GM12874 (cell line): ENCODE measurements at regions not wholly inside any gene's neighbourhood (a gene's known extent, or its start where the extent isn't known, plus 50 kb on each side); places are given as distances from the start of the nearest gene placed in this dataset.

Experiments used
- TF ChIP-seq, protein P1 (sequence below): IDR thresholded peaks from 2 replicates; pipeline ENCODE4 v1.5.1; 2011; ENCODE audit warnings: low read depth, mild to moderate bottlenecking, control low read depth, low read length, moderate library complexity; ENCODE audit not compliant: insufficient read depth

DNA sequence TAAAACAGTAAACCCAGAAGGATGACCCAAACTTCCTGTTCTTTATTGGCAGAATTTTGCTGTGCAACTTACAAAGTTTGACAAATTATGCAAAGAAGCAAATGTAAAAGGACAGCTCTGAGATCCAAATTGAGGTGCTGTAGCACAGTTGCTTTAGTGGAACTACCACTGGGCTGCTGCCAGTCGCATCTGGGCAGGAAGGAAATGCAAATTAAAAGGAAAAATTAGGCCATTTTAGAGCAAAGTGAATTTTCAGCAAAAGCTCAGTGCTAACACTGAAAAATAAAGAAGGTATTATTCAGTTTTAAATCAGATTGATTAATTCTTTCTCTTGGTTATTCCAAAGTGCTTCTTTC, 104.5 kb downstream of the ZMAT3 start:
- TF ChIP-seq, protein P1, sequence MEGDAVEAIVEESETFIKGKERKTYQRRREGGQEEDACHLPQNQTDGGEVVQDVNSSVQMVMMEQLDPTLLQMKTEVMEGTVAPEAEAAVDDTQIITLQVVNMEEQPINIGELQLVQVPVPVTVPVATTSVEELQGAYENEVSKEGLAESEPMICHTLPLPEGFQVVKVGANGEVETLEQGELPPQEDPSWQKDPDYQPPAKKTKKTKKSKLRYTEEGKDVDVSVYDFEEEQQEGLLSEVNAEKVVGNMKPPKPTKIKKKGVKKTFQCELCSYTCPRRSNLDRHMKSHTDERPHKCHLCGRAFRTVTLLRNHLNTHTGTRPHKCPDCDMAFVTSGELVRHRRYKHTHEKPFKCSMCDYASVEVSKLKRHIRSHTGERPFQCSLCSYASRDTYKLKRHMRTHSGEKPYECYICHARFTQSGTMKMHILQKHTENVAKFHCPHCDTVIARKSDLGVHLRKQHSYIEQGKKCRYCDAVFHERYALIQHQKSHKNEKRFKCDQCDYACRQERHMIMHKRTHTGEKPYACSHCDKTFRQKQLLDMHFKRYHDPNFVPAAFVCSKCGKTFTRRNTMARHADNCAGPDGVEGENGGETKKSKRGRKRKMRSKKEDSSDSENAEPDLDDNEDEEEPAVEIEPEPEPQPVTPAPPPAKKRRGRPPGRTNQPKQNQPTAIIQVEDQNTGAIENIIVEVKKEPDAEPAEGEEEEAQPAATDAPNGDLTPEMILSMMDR = no peak

DNA sequence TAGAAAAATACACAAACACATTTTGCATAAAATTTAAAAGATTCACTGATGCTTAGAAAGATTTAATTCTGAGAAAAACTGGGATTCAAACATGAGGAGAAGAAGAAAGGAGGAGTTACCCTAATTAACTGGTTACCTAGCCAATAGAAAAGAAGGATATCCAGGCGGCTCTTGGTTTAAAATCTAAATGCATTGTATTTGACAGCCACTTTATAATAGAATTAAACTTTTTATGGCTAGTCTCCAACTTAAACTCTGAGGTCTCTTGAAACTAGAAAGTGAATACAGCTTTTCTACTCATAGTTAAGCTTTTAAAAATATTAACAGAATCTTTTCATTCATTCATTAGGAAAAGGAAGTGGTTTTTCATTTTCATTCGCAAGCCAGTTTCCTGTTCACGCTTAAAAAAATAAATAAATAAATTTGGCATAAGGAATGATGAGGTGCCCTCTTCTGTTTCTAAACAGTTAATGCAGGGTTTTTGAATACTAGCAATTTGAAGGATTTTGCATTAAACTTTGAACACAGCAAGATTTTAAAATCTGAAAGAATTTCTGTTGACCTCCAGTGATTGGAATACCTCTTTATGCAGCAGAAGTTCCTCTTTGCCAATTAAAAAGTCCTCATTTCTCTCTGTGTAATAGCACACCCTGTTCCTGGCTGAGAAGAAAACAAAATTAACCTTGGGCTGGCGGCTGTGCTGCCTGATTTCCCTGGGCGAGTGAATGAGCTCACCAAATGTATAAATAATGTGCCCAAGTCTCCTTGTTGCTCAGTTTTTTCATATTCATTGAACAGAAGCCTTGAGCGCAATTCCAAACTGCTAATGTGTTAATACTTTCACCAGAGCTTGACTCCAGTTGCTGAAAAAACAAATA, 105.1 kb downstream of the ZMAT3 start:
- TF ChIP-seq, protein P1 = peak; percentile 32; the same call in 1 of the 2 replicates

- TF ChIP-seq, protein P1 = no peak
Measured at GRCh38 chr3:178964551-178964950, 107.1 kb downstream of the ZMAT3 start.

- TF ChIP-seq, protein P1 = no peak
Measured at GRCh38 chr3:178960918-178961317, 110.7 kb downstream of the ZMAT3 start.

GRCh38 chr3:178960181-178960580, 111.4 kb downstream of the ZMAT3 start:
- TF ChIP-seq, protein P1 = no peak

DNA sequence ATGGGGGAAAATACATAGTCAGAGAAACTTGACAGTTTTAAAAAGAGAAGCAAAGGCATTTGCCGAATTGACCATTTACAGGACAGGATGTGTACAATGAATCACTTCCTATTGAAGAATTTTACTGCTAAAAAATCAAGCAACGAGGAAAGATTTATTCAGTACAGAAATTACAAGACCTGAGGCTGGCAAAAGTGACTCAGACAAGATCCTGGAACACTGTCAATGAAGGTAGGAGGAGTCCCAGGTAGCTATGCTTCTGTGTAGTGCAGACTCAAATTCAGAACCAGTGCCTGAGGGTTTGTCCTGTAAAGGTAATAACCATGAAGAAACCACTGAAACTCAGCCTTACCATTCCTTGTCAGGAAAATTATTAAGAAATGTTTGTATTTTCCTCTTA, 120.9 kb downstream of the ZMAT3 start:
- TF ChIP-seq, protein P1 = no peak

- TF ChIP-seq, protein P1 = no peak
Measured at GRCh38 chr3:178949896-178950295, 121.7 kb downstream of the ZMAT3 start.
